RWPE2 (cell line): ENCODE measurements at regions not wholly inside any gene's neighbourhood (a gene's known extent, or its start where the extent isn't known, plus 50 kb on each side); places are given as distances from the start of the nearest gene placed in this dataset.

Experiments used
- ATAC-seq: fragments of 200-7000 bp; cut with Tn5 transposase; 3 replicates; pipeline ENCODE4 v1.9.1; 2021; ENCODE audit warnings: low read depth
- DNase-seq: peaks from one replicate; pipeline ENCODE4 v3.0.0-alpha.2; 2020; ENCODE audit warnings: low spot score
- H3K27ac ChIP-seq: fragments of 450-650 bp; 2 replicates; pipeline ENCODE4 v1.5.1; 2017; ENCODE audit warnings: mild to moderate bottlenecking; ENCODE audit not compliant: poor library complexity, severe bottlenecking
- H3K27me3 ChIP-seq: fragments of 250-450 bp; sonication (Bioruptor Pico); 2 replicates; pipeline ENCODE4 v1.5.1; 2021; ENCODE audit warnings: mild to moderate bottlenecking, moderate library complexity; ENCODE audit not compliant: insufficient read depth, poor library complexity, severe bottlenecking
- H3K36me3 ChIP-seq: fragments of 250-450 bp; sonication (Bioruptor Pico); 2 replicates; pipeline ENCODE4 v1.5.1; 2020; ENCODE audit warnings: low read depth, mild to moderate bottlenecking, moderate library complexity
- H3K4me1 ChIP-seq: fragments of 250-450 bp; sonication (Bioruptor Pico); 2 replicates; pipeline ENCODE4 v1.5.1; 2021; ENCODE audit warnings: mild to moderate bottlenecking, moderate library complexity; ENCODE audit not compliant: insufficient read depth, poor library complexity, severe bottlenecking
- H3K4me3 ChIP-seq: fragments of 250-450 bp; sonication (Bioruptor Pico); 2 replicates; pipeline ENCODE4 v1.5.1; 2021; ENCODE audit warnings: mild to moderate bottlenecking, moderate library complexity; ENCODE audit not compliant: severe bottlenecking
- H3K9me3 ChIP-seq: fragments of 250-450 bp; sonication (Bioruptor Pico); 2 replicates; pipeline ENCODE4 v1.5.1; 2021; ENCODE audit warnings: mild to moderate bottlenecking, moderate library complexity; ENCODE audit not compliant: severe bottlenecking
- TF ChIP-seq, protein P1 (sequence below): fragments of 450-650 bp; IDR thresholded peaks from one replicate; pipeline ENCODE4 v1.5.1; 2017; ENCODE audit warnings: mild to moderate bottlenecking, moderate library complexity; ENCODE audit not compliant: poor library complexity, severe bottlenecking

DNA sequence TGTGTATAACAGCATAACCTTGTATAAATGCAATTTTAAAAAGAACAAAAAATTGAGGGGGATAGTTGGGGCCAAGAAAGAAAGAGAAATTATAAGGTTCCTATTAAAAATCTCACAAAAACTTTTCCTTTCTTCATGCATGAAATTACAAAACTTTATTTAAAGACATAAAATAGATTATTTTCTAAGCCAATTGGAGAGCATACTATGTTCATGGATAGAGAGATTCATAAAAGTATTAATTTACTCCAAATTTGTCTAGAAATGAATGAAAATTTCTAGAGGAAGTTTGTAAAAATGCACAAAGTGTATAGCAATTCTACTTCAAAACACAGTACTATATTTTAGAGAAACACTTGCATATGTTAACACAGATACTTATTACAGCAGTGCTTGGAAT lies 200.4 kb downstream of the PCSK1 start:
- TF ChIP-seq, protein P1, sequence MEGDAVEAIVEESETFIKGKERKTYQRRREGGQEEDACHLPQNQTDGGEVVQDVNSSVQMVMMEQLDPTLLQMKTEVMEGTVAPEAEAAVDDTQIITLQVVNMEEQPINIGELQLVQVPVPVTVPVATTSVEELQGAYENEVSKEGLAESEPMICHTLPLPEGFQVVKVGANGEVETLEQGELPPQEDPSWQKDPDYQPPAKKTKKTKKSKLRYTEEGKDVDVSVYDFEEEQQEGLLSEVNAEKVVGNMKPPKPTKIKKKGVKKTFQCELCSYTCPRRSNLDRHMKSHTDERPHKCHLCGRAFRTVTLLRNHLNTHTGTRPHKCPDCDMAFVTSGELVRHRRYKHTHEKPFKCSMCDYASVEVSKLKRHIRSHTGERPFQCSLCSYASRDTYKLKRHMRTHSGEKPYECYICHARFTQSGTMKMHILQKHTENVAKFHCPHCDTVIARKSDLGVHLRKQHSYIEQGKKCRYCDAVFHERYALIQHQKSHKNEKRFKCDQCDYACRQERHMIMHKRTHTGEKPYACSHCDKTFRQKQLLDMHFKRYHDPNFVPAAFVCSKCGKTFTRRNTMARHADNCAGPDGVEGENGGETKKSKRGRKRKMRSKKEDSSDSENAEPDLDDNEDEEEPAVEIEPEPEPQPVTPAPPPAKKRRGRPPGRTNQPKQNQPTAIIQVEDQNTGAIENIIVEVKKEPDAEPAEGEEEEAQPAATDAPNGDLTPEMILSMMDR, result no peak
- Histone ChIP-seq H3K36me3 (no peaks in the 10 kb centered on the region), H3K9me3 (no peaks in the 10 kb centered on the region), H3K27me3 (no peaks in the 10 kb centered on the region), H3K27ac (no peak overlapping the region), H3K4me1 (peaks cover 19% of the 10 kb centered on the region), H3K4me3 (no peak overlapping the region)
- ATAC-seq, result no peak
- no peak for DNase-seq

DNA sequence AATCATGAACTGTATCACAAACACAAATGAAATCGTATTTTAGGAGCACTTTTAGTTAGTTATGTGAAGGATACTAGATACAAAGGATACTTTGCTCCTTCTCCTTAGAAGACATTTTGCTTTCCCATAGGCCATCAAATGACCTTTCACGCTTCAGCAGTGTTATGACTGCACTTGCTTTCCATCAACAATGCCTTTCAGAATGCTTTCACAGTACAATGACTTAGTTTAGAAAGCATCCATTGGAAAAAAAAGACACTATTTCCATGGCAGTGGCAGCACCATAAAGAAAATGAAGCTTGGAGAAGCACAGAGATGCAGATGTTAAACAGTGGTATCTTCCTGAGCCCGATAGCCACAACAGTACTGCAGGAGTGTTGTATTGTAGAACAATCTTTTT lies 203.9 kb downstream of the PCSK1 start:
- no peaks in the 10 kb centered on the region for H3K36me3 ChIP-seq
- no peak for ATAC-seq
- TF ChIP-seq, protein P1, result no peak
- no peak for DNase-seq
- peaks cover 33% of the 10 kb centered on the region for H3K4me1 ChIP-seq
- H3K4me3 ChIP-seq, result no peak overlapping the region
- H3K27me3 ChIP-seq, result no peaks in the 10 kb centered on the region
- no peaks in the 10 kb centered on the region for H3K9me3 ChIP-seq
- H3K27ac ChIP-seq, result peak overlapping the region; percentile 99

DNA sequence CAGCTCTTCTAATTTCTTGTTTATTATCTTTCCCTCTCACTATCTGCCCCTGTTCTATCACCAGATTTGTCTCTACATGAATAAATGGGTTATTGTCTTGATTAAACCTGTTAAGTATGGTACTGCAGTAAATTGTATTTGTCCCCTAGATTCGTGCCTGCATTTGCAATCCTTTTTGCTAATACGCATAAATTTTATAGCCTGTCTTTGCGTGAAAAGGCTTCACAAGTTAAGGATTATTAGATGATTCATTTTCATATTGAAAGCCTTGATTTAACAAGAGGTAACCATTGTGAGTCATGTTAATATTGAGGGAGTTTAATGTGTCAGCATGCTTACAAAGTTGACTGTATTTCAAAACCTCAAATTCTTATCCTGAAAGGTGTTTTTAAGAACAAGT lies 204.6 kb downstream of the PCSK1 start:
- no peak for DNase-seq
- H3K9me3 ChIP-seq, result no peaks in the 10 kb centered on the region
- H3K4me3 ChIP-seq, result no peak overlapping the region
- no peaks in the 10 kb centered on the region for H3K27me3 ChIP-seq
- ATAC-seq, result peak; percentile 55
- H3K4me1 ChIP-seq, result peaks cover 33% of the 10 kb centered on the region
- TF ChIP-seq, protein P1, result no peak
- no peaks in the 10 kb centered on the region for H3K36me3 ChIP-seq
- H3K27ac ChIP-seq, result peak overlapping the region; percentile 99

DNA sequence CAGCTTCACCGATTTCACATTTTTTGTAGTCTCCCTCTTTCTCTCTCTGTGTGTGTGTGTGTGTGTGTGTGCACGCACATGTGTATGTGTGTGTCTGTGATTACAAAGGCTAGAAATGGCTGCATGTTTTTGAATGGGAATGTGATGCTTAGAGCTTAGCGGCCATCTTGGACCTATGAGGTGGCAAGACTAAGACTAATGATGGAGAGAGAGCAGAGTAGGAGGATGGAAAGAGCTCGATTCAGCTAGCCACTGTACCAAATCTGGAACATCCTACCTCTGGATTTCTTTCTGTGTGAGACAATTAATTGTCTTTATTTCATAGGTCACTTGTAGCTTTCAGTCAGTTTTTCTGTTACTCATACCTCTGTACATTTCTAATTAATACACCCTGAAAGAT lies 205.1 kb downstream of the PCSK1 start:
- DNase-seq (no peak), ATAC-seq (no peak)
- H3K4me1 ChIP-seq, result peaks cover 33% of the 10 kb centered on the region
- H3K36me3 ChIP-seq, result no peaks in the 10 kb centered on the region
- peak overlapping the region; percentile 99 for H3K27ac ChIP-seq
- no peak overlapping the region for H3K4me3 ChIP-seq
- TF ChIP-seq, protein P1, result no peak
- H3K27me3 ChIP-seq, result no peaks in the 10 kb centered on the region
- no peaks in the 10 kb centered on the region for H3K9me3 ChIP-seq

DNA sequence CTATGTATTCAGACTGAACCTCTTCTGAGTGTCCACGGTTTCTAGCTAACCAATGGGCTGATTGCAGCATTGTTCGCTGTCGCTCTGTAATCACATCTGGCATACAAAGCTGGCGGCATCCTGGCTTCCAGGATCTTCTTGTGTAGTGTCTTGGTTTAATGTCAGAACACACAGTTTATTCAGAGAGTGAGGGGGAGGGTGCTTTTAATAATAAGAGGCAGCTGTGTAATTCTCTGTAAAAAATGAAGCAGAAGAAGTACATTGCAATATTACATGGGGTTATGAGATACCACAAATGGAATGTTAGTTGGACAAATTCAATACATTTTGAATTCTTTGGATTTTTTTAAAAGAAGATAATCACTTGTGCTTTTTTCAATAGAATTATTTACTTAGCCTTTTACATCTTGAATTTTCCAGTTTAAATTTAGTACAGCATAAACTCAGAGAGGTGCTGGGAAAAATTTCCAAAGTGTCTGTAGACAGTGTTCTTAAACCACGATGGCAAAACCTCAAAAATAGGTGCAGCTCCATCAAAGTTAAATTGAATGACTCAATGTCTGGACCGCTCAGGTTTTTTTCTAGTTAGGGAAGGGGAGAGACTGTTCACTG lies 206.0 kb downstream of the PCSK1 start:
- DNase-seq (no peak), ATAC-seq (peak; percentile 93)
- H3K4me1 ChIP-seq, result peaks cover 33% of the 10 kb centered on the region
- H3K4me3 ChIP-seq, result no peak overlapping the region
- TF ChIP-seq, protein P1, result no peak
- no peaks in the 10 kb centered on the region for H3K27me3 ChIP-seq
- H3K27ac ChIP-seq, result peak overlapping the region; percentile 99
- no peaks in the 10 kb centered on the region for H3K9me3 ChIP-seq
- H3K36me3 ChIP-seq, result no peaks in the 10 kb centered on the region
